ENCODE measurements at regions not wholly inside any gene's neighbourhood (a gene's known extent, or its start where the extent isn't known, plus 50 kb on each side); places are given as distances from the start of the nearest gene placed in this dataset.

DNA sequence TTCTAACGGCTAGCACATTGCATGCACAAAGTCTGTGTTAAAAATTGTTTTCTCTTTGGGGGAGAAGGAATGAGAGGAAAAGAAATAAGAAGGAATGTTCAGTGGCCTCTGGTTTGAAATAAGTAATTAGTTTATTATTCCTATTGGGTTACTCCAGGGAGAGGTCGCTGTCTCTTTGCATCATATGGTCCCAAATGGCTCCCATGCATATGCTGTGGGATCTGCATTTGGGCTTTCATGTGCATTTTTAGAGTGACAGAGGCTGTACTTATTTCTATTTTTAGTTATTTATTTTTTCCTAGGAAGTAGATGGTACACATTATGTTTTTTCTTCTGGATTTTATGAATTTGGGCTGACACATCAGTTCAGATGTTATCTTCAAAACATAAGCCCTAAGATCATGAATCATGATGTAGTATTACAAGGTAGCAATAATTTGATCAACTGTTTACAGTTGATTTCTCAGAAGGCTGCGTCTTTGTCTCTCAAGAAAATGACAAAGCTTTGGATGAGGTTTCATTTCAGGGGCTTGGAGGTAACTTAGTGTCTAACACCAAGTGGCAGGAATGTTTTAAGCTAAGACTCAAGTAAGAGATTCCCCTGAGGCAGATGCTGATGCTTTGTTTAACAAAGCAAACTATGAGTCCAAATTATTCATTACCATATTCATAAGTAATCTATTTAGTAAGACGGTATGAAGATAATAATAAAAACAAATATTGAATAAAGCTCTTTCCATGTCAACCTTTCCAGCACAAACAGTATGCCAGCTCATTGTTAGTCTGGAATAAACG lies 247.7 kb downstream of the NSUN3 start:
- Histone ChIP-seq H2BK120ac (ENCODE audit: low read depth, low read length) (no peak overlapping the region), H3K36me3 (ENCODE audit: control insufficient read depth in 1 of 2, insufficient read depth in 2 of 2, low read depth in 1 of 2, low read length in 2 of 2) (no peaks in the 10 kb centered on the region), H3K4me1 (ENCODE audit: control insufficient read depth, insufficient read depth, low read depth, low read length) (no peaks in the 10 kb centered on the region), H3K79me1 (replicated peaks; ENCODE audit: low read length, poor library complexity, severe bottlenecking) (no peaks in the 10 kb centered on the region), H3K18ac (ENCODE audit: low read depth in 1 of 2, low read length in 2 of 2) (no peak overlapping the region), H3K4me2 (ENCODE audit: low read length, poor library complexity, severe bottlenecking) (no peak overlapping the region), H3K4me3 (ENCODE audit: insufficient read depth in 1 of 2, low read depth in 1 of 2, low read length in 2 of 2) (no peak overlapping the region), H3K9me3 (ENCODE audit: control insufficient read depth, low read length) (no peaks in the 10 kb centered on the region), H2BK15ac (ENCODE audit: low read depth, poor library complexity, severe bottlenecking) (no peak overlapping the region), H3K27me3 (ENCODE audit: control insufficient read depth in 1 of 2, insufficient read depth in 1 of 2, low read length in 2 of 2) (no peaks in the 10 kb centered on the region), H3K14ac (ENCODE audit: low read length in 2 of 2) (no peak overlapping the region), H2AFZ (ENCODE audit: low read depth, low read length) (no peak overlapping the region), H2BK12ac (ENCODE audit: low read length in 2 of 2) (no peak overlapping the region), H2AK5ac (ENCODE audit: low read length, severe bottlenecking) (no peak overlapping the region), H3K4ac (ENCODE audit: low read depth in 1 of 2, low read length in 2 of 2) (no peak overlapping the region), H3K27ac (ENCODE audit: low read length, poor library complexity, severe bottlenecking) (no peak overlapping the region), H4K91ac (ENCODE audit: low read length) (no peak overlapping the region), H2BK5ac (ENCODE audit: low read depth, low read length, poor library complexity, severe bottlenecking) (no peak overlapping the region), H3K23ac (ENCODE audit: low read length in 2 of 2) (no peak overlapping the region), H4K8ac (ENCODE audit: low read length) (no peak overlapping the region), H3K9ac (ENCODE audit: low read length) (no peak overlapping the region)
- DNase-seq: no peak
- 56% methylated on average over 3 of the region's 5 CpGs for WGBS

DNA sequence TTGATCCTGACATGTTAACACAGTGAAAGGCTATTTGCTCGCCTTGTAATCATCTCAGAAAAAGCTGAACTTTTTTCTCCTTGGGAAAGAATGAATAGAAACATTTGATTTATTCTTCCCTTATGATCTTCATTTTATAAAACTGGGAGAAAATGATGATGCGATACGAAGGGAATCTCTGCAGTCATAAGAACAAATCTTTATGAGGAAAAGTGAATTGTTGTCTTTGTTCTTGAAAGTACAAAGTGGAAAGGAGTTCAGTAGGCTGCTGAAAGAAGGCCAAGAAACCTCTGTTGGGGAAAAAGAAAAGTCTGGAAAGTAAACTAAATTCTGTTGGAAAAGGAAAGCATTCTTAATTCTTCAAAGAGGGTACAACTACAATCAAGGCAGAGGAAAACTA lies 248.8 kb downstream of the NSUN3 start:
- H3K27ac ChIP-seq (ENCODE audit: low read length, poor library complexity, severe bottlenecking): no peak overlapping the region
- H3K4ac ChIP-seq (ENCODE audit: low read depth in 1 of 2, low read length in 2 of 2): no peak overlapping the region
- no peak overlapping the region for H2BK5ac ChIP-seq (ENCODE audit: low read depth, low read length, poor library complexity, severe bottlenecking)
- H3K27me3 ChIP-seq (ENCODE audit: control insufficient read depth in 1 of 2, insufficient read depth in 1 of 2, low read length in 2 of 2): no peaks in the 10 kb centered on the region
- no peak overlapping the region for H3K14ac ChIP-seq (ENCODE audit: low read length in 2 of 2)
- H4K8ac ChIP-seq (ENCODE audit: low read length): no peak overlapping the region
- no peak overlapping the region for H3K4me2 ChIP-seq (ENCODE audit: low read length, poor library complexity, severe bottlenecking)
- H3K18ac ChIP-seq (ENCODE audit: low read depth in 1 of 2, low read length in 2 of 2): no peak overlapping the region
- H3K4me3 ChIP-seq (ENCODE audit: insufficient read depth in 1 of 2, low read depth in 1 of 2, low read length in 2 of 2): no peak overlapping the region
- H3K9ac ChIP-seq (ENCODE audit: low read length): no peak overlapping the region
- H2BK120ac ChIP-seq (ENCODE audit: low read depth, low read length): no peak overlapping the region
- H3K79me1 ChIP-seq (replicated peaks; ENCODE audit: low read length, poor library complexity, severe bottlenecking): no peaks in the 10 kb centered on the region
- no peak overlapping the region for H4K91ac ChIP-seq (ENCODE audit: low read length)
- DNase-seq: no peak
- H3K23ac ChIP-seq (ENCODE audit: low read length in 2 of 2): no peak overlapping the region
- H2BK12ac ChIP-seq (ENCODE audit: low read length in 2 of 2): no peak overlapping the region
- H3K4me1 ChIP-seq (ENCODE audit: control insufficient read depth, insufficient read depth, low read depth, low read length): no peaks in the 10 kb centered on the region
- no peak overlapping the region for H2BK15ac ChIP-seq (ENCODE audit: low read depth, poor library complexity, severe bottlenecking)
- H3K36me3 ChIP-seq (ENCODE audit: control insufficient read depth in 1 of 2, insufficient read depth in 2 of 2, low read depth in 1 of 2, low read length in 2 of 2): no peaks in the 10 kb centered on the region
- no peaks in the 10 kb centered on the region for H3K9me3 ChIP-seq (ENCODE audit: control insufficient read depth, low read length)
- H2AK5ac ChIP-seq (ENCODE audit: low read length, severe bottlenecking): no peak overlapping the region
- WGBS: 98% methylated on average over 2 of the region's 3 CpGs
- no peak overlapping the region for H2AFZ ChIP-seq (ENCODE audit: low read depth, low read length)

DNA sequence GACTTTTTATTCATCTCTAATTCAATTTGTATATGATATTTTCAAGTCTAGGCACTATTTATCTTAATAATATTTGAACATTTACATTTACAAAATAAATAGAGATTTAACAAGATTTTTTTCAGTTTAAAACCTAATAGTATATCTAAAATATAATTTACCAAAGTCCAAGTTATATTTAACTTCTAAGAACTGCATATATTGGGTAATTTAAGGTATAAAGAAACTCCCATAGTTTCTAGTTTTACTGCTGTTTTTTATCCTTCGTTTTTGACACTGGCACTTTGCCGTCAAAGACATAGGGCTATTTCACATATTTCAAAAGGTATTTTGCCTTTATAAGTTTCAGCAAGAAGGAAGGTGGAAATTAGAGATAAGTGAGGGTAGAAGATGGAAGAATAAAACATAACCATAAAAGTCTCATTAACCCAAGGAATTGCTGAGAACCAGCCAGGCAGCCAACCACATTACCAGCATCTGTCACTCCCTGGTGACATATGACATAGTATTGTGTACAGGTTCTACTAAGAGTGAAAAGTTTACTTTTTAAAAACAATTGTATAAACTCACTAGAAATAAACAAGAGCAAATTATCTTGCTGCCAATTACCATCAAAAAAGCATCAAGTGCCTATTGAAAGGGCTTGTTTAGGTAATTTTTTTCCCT lies 251.5 kb downstream of the NSUN3 start:
- no peak overlapping the region for H2AFZ ChIP-seq (ENCODE audit: low read depth, low read length)
- H3K4me2 ChIP-seq (ENCODE audit: low read length, poor library complexity, severe bottlenecking): no peak overlapping the region
- no peak overlapping the region for H3K9ac ChIP-seq (ENCODE audit: low read length)
- no peaks in the 10 kb centered on the region for H3K27me3 ChIP-seq (ENCODE audit: control insufficient read depth in 1 of 2, insufficient read depth in 1 of 2, low read length in 2 of 2)
- H3K23ac ChIP-seq (ENCODE audit: low read length in 2 of 2): no peak overlapping the region
- no peak overlapping the region for H3K27ac ChIP-seq (ENCODE audit: low read length, poor library complexity, severe bottlenecking)
- no peak overlapping the region for H3K18ac ChIP-seq (ENCODE audit: low read depth in 1 of 2, low read length in 2 of 2)
- no peak overlapping the region for H4K91ac ChIP-seq (ENCODE audit: low read length)
- H3K14ac ChIP-seq (ENCODE audit: low read length in 2 of 2): no peak overlapping the region
- H2BK5ac ChIP-seq (ENCODE audit: low read depth, low read length, poor library complexity, severe bottlenecking): no peak overlapping the region
- no peak overlapping the region for H2BK15ac ChIP-seq (ENCODE audit: low read depth, poor library complexity, severe bottlenecking)
- H2BK120ac ChIP-seq (ENCODE audit: low read depth, low read length): no peak overlapping the region
- no peak for DNase-seq
- H3K4me1 ChIP-seq (ENCODE audit: control insufficient read depth, insufficient read depth, low read depth, low read length): no peaks in the 10 kb centered on the region
- no peaks in the 10 kb centered on the region for H3K36me3 ChIP-seq (ENCODE audit: control insufficient read depth in 1 of 2, insufficient read depth in 2 of 2, low read depth in 1 of 2, low read length in 2 of 2)
- H4K8ac ChIP-seq (ENCODE audit: low read length): no peak overlapping the region
- no peaks in the 10 kb centered on the region for H3K9me3 ChIP-seq (ENCODE audit: control insufficient read depth, low read length)
- H3K4ac ChIP-seq (ENCODE audit: low read depth in 1 of 2, low read length in 2 of 2): no peak overlapping the region
- 86% methylated on average over 1 of the region's 2 CpGs for WGBS
- no peak overlapping the region for H2BK12ac ChIP-seq (ENCODE audit: low read length in 2 of 2)
- H3K79me1 ChIP-seq (replicated peaks; ENCODE audit: low read length, poor library complexity, severe bottlenecking): no peaks in the 10 kb centered on the region
- no peak overlapping the region for H3K4me3 ChIP-seq (ENCODE audit: insufficient read depth in 1 of 2, low read depth in 1 of 2, low read length in 2 of 2)
- no peak overlapping the region for H2AK5ac ChIP-seq (ENCODE audit: low read length, severe bottlenecking)

DNA sequence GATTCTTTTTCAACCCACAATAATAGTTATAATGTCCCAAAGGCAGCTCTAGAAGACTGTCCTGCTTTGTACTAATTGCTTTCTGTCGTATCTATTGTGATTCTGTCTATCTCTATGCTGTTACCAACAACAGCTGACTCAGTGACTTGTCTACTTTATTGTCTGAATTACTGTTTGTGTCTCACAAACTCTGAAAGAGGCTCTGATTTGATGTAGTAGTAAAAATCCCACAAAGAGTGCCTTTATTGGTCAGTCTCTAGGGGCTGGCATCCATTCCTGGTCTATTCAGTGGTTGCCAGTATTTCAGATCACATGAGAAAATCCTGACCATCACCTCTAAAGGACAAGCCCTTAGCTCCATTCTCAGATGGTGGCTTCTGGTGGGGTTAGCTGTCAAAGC lies 254.2 kb downstream of the NSUN3 start:
- no peaks in the 10 kb centered on the region for H3K4me1 ChIP-seq (ENCODE audit: control insufficient read depth, insufficient read depth, low read depth, low read length)
- no peaks in the 10 kb centered on the region for H3K9me3 ChIP-seq (ENCODE audit: control insufficient read depth, low read length)
- H3K4me3 ChIP-seq (ENCODE audit: insufficient read depth in 1 of 2, low read depth in 1 of 2, low read length in 2 of 2): no peak overlapping the region
- DNase-seq: no peak
- H2BK5ac ChIP-seq (ENCODE audit: low read depth, low read length, poor library complexity, severe bottlenecking): no peak overlapping the region
- H3K27me3 ChIP-seq (ENCODE audit: control insufficient read depth in 1 of 2, insufficient read depth in 1 of 2, low read length in 2 of 2): no peaks in the 10 kb centered on the region
- H2BK120ac ChIP-seq (ENCODE audit: low read depth, low read length): no peak overlapping the region
- no peak overlapping the region for H2AK5ac ChIP-seq (ENCODE audit: low read length, severe bottlenecking)
- no peak overlapping the region for H4K8ac ChIP-seq (ENCODE audit: low read length)
- no peak overlapping the region for H3K23ac ChIP-seq (ENCODE audit: low read length in 2 of 2)
- no peak overlapping the region for H2BK15ac ChIP-seq (ENCODE audit: low read depth, poor library complexity, severe bottlenecking)
- H4K91ac ChIP-seq (ENCODE audit: low read length): no peak overlapping the region
- 43% methylated on average over 1 of the region's 1 CpG for WGBS
- no peak overlapping the region for H3K4me2 ChIP-seq (ENCODE audit: low read length, poor library complexity, severe bottlenecking)
- H2AFZ ChIP-seq (ENCODE audit: low read depth, low read length): no peak overlapping the region
- no peak overlapping the region for H2BK12ac ChIP-seq (ENCODE audit: low read length in 2 of 2)
- H3K79me1 ChIP-seq (replicated peaks; ENCODE audit: low read length, poor library complexity, severe bottlenecking): no peaks in the 10 kb centered on the region
- H3K14ac ChIP-seq (ENCODE audit: low read length in 2 of 2): no peak overlapping the region
- H3K4ac ChIP-seq (ENCODE audit: low read depth in 1 of 2, low read length in 2 of 2): no peak overlapping the region
- no peak overlapping the region for H3K27ac ChIP-seq (ENCODE audit: low read length, poor library complexity, severe bottlenecking)
- no peaks in the 10 kb centered on the region for H3K36me3 ChIP-seq (ENCODE audit: control insufficient read depth in 1 of 2, insufficient read depth in 2 of 2, low read depth in 1 of 2, low read length in 2 of 2)
- no peak overlapping the region for H3K9ac ChIP-seq (ENCODE audit: low read length)
- H3K18ac ChIP-seq (ENCODE audit: low read depth in 1 of 2, low read length in 2 of 2): no peak overlapping the region
